ENCODE measurements at regions not wholly inside any gene's neighbourhood (a gene's known extent, or its start where the extent isn't known, plus 50 kb on each side); places are given as distances from the start of the nearest gene placed in this dataset.
"Not testable (repeated sequence)": the region's sequence is repeated elsewhere in the genome, so short reads cannot be mapped to it uniquely, and the experiment has no call there.

DNA sequence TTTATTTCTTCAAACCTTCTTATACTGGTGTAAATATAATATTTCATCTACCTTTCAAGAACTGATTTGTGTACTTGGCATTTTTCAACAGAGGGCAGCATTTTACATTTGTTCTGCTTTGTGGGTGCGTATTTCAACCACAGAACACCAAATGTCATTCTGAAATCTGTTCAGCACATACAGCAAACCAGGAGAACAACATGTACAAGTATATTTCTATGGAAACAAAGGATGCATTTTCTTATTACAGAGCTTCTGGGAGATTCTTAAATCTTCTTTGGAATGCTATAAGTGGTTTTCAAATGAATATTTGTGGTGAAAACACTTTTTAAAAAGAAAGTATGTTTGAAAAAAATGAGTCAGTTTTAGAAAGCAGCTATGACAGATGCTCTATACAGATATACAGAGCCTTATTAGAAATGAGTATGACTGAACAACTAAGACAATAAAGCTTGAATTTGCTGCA, 946.0 kb downstream of the FAM181B start:
- intact Hi-C loops (cut with micrococcal nuclease): no loop called here
- Histone ChIP-seq H3K36me3 (ENCODE audit: low read depth, low read length) (no peaks in the 10 kb centered on the region; the same call in 1 of the 2 replicates), H3K27me3 (ENCODE audit: low read length) (no peaks in the 10 kb centered on the region), H3K4me2 (ENCODE audit: low read length) (no peak overlapping the region), H3K9ac (ENCODE audit: low read length) (no peak overlapping the region), H2AFZ (ENCODE audit: low read length) (no peak overlapping the region), H3K4me3 (ENCODE audit: low read length) (no peak overlapping the region), H3K9me3 (ENCODE audit: low read length) (peaks cover 6% of the 10 kb centered on the region), H4K20me1 (ENCODE audit: low read length) (no peaks in the 10 kb centered on the region), H3K9me2 (replicated peaks; ENCODE audit: low read length) (no peaks in the 10 kb centered on the region), H3K4me1 (ENCODE audit: insufficient read depth, low read length) (no peaks in the 10 kb centered on the region), H3K27ac (ENCODE audit: low read length) (no peak overlapping the region), H3F3A (ENCODE audit: low read length, unreplicated experiment) (no peaks in the 10 kb centered on the region), H3K79me2 (ENCODE audit: low read length) (no peaks in the 10 kb centered on the region)
- ATAC-seq (no peak), DNase-seq (peak; percentile 4)
- POLR2A ChIA-PET (ENCODE audit: unreplicated experiment): no interaction called here
- BruUV-seq (replicated peaks): no TSS peak
- TF ChIP-seq EZH2 (IDR thresholded peaks at IDR 0.05; ENCODE audit: low read length, unreplicated experiment) (no peak), EZH2phosphoT487 (IDR thresholded peaks at IDR 0.05; ENCODE audit: borderline replicate concordance, low read length) (no peak)
- TF ChIP-seq, protein P1, sequence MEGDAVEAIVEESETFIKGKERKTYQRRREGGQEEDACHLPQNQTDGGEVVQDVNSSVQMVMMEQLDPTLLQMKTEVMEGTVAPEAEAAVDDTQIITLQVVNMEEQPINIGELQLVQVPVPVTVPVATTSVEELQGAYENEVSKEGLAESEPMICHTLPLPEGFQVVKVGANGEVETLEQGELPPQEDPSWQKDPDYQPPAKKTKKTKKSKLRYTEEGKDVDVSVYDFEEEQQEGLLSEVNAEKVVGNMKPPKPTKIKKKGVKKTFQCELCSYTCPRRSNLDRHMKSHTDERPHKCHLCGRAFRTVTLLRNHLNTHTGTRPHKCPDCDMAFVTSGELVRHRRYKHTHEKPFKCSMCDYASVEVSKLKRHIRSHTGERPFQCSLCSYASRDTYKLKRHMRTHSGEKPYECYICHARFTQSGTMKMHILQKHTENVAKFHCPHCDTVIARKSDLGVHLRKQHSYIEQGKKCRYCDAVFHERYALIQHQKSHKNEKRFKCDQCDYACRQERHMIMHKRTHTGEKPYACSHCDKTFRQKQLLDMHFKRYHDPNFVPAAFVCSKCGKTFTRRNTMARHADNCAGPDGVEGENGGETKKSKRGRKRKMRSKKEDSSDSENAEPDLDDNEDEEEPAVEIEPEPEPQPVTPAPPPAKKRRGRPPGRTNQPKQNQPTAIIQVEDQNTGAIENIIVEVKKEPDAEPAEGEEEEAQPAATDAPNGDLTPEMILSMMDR (conservative IDR thresholded peaks at IDR 0.05; ENCODE audit: low read depth, low read length): 0 out of 2 replicates have a peak, but pooled peaks have one; percentile 16
- CTCF ChIA-PET: no interaction called here

DNA sequence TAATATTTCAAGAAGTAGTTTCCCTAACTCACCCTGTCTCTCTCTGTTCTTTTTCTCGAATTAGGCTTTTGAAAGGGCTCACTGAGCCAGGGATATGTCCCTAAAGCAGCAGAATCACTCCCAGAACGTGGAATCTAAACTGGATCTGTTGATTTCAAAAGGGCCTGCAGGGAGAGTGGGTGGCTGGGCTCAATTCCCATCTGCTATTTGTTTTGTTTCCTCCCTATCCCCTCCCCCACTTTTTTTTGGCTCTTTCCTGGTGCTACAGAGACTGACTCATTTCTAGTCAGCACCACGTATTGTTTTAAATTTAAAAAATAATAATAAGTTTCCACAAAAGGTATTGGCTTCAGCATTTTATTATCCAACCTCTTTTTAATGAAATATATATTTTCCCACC, 961.5 kb downstream of the FAM181B start:
- no peak overlapping the region for H3K27ac ChIP-seq (ENCODE audit: low read length)
- H3K27me3 ChIP-seq (ENCODE audit: low read length): no peaks in the 10 kb centered on the region
- no TSS peak for BruUV-seq (replicated peaks)
- no peak overlapping the region for H2AFZ ChIP-seq (ENCODE audit: low read length)
- ChIA-PET POLR2A (ENCODE audit: unreplicated experiment) (no interaction called here), CTCF (no interaction called here)
- no peaks in the 10 kb centered on the region for H4K20me1 ChIP-seq (ENCODE audit: low read length)
- no peak overlapping the region for H3K4me2 ChIP-seq (ENCODE audit: low read length)
- no peaks in the 10 kb centered on the region for H3K4me1 ChIP-seq (ENCODE audit: insufficient read depth, low read length)
- ATAC-seq (no peak), DNase-seq (no peak)
- no peaks in the 10 kb centered on the region for H3K79me2 ChIP-seq (ENCODE audit: low read length)
- H3K36me3 ChIP-seq (ENCODE audit: low read depth, low read length): no peaks in the 10 kb centered on the region
- H3K4me3 ChIP-seq (ENCODE audit: low read length): no peak overlapping the region
- no peak overlapping the region for H3K9ac ChIP-seq (ENCODE audit: low read length)
- no peaks in the 10 kb centered on the region for H3F3A ChIP-seq (ENCODE audit: low read length, unreplicated experiment)
- no peaks in the 10 kb centered on the region for H3K9me2 ChIP-seq (replicated peaks; ENCODE audit: low read length)
- H3K9me3 ChIP-seq (ENCODE audit: low read length): peaks cover 25% of the 10 kb centered on the region
- TF ChIP-seq EZH2 (IDR thresholded peaks at IDR 0.05; ENCODE audit: low read length, unreplicated experiment) (no peak), EZH2phosphoT487 (IDR thresholded peaks at IDR 0.05; ENCODE audit: borderline replicate concordance, low read length) (no peak)
- TF ChIP-seq, protein P1 (conservative IDR thresholded peaks at IDR 0.05; ENCODE audit: low read depth, low read length): no peak
- intact Hi-C loops (cut with micrococcal nuclease): no loop called here

DNA sequence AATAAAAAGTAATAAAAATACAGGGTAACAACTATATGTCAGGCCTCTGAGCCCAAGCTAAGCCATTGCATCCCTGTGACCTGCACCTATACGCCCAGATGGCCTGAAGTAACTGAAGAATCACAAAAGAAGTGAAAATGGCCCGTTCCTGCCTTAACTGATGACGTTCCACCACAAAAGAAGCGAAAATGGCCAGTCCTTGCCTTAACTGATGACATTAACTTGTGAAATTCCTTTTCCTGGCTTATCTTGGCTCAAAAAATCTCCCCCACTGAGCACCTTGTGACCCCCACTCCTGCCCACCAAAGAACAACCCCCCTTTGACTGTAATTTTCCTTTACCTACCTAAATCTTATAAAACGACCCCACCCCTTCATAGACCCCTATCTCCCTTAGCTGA, 963.8 kb downstream of the FAM181B start:
- H3K9ac ChIP-seq (ENCODE audit: low read length); H3K4me3 ChIP-seq (ENCODE audit: low read length); H3K36me3 ChIP-seq (ENCODE audit: low read depth, low read length); POLR2A ChIA-PET (ENCODE audit: unreplicated experiment); H3K4me1 ChIP-seq (ENCODE audit: insufficient read depth, low read length); H3K79me2 ChIP-seq (ENCODE audit: low read length); H3K9me2 ChIP-seq (replicated peaks; ENCODE audit: low read length); H4K20me1 ChIP-seq (ENCODE audit: low read length); H3K27me3 ChIP-seq (ENCODE audit: low read length); CTCF ChIA-PET; H3K4me2 ChIP-seq (ENCODE audit: low read length); H3F3A ChIP-seq (ENCODE audit: low read length, unreplicated experiment); BruUV-seq (replicated peaks); DNase-seq; ATAC-seq; intact Hi-C loops (cut with micrococcal nuclease); H3K27ac ChIP-seq (ENCODE audit: low read length); H2AFZ ChIP-seq (ENCODE audit: low read length): not testable (repeated sequence)
- peaks cover 20% of the 10 kb centered on the region for H3K9me3 ChIP-seq (ENCODE audit: low read length)

Data from PC-3 (cell line).